GM11168 (cell line): ENCODE measurements at regions not wholly inside any gene's neighbourhood (a gene's known extent, or its start where the extent isn't known, plus 50 kb on each side); places are given as distances from the start of the nearest gene placed in this dataset.

Experiments used
- in situ Hi-C: fragments of 300-500 bp; cut with MboI; formaldehyde crosslinking; loops from one replicate; pipeline ENCODE4 v1.12.0; 2022; ENCODE audit warnings: low sequenced_read_pairs; ENCODE audit not compliant: unreplicated experiment

- in situ Hi-C loops, result no loop called here
These were observed 226.7 kb upstream of the WSCD1 start for GRCh38 chr17:5843366-5844026.

DNA sequence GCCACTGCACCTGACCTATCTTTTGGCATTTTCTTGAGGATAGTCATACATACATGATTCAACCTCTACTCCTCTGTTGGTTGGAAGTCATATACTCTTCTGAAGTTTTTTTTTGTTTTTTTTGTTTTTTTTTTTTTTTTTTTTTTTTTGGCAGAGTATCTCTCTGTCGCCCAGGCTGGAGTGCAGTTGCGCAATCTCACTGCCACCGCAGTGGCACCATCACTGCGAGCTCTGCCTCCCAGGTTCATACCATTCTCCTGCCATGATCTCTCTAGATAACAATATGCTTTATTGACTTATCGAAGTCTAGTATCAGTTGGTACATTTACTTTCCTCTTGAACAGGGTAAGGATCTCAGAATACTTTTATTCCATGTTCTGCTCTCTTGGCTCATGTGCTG lies 224.2 kb upstream of the WSCD1 start:
- in situ Hi-C loops, result no loop called here

DNA sequence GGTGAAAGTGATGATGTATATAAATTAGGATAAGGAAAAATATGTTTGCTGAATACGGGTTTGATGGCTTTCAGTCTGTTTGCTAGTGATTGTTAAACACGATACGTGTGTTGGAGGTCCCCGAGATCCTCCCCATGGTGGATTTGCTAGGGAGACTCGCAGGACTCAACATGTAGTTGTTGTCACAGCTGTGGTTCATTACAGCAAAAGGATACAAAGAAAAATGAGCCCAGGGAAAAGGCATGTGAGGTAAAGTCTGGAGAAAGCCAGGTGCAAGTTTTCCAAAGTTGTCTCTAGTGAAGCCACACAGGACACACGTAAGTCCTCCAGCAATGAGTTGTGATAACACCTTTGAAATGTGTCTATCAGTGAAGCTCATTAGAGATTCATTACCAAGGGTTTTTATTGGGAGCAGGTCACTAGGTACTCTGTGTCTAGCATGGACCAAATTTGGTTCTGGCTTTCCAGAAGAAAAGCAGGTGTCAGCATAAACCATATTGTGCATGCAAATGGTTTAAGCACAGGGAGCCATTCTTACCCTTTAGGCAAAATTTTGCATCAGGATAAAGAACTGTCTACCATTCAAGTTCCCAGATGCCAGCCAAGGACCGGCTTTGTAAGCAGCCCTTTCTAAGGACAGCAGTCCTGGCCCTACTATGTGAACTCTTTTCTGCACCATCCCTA lies 215.2 kb upstream of the WSCD1 start:
- in situ Hi-C loops, result no loop called here

DNA sequence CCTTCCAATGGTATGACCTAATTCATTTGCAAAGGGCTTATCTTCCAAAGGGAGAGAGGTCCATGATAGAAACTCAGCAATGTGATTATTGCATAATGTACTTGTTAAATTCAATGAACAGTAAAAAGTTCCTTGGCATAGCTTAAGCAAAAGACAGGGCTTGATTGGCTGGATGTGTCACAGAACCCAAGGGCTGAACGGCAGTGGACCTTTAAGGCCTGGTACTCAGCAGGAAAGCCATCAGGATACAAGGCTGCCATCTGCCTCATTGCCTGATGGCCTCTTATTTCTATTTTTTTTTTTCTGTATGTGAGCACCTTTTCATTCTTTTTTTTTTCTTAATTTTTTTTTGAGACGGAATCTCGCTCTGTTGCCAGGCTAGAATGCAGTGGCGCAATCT lies 208.9 kb upstream of the WSCD1 start:
- in situ Hi-C loops, result no loop called here

GRCh38 chr17:5861854-5862253 lies 208.3 kb upstream of the WSCD1 start:
- in situ Hi-C loops, result no loop called here

DNA sequence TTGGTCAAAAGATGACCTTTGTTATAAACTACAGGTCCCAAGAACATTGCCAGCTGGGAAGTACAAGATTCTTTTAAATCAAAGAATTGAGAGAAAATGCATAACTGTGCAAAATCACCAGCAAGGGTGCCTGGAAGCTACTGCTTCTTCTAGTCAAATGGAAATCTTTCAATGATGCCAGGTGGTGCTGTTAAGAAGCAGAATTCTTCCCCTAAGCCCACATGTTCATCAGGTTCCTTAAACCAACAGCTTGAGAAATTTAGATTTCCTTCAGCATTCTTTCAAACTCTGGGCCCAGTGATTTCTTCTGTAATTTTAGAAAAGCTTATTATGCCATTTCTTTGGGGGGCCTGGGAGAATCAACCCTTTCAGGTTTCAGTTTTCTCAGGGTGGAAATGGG lies 207.8 kb upstream of the WSCD1 start:
- in situ Hi-C loops, result no loop called here

- in situ Hi-C loops, result no loop called here
These were observed 205.2 kb upstream of the WSCD1 start for GRCh38 chr17:5864741-5865657.

DNA sequence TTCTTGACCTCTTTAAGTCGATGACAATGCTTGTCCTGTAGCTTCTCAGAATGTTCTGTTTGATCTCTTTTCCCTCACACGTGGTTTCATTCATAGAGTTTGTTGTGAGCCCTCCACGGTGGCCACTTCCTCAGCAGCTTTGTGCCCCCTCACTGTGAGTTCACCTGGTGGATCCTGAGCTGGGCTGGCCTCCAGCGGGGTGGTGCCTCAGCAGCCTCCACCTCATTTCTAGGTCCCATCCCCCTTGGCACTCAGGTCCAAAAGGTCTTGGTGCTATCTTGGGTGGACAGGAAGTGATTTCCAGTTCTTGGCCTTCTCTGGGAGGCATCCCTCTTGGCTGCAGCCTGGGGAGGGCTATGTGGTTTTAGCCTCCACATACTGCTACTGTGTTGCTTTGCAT lies 203.2 kb upstream of the WSCD1 start:
- in situ Hi-C loops, result no loop called here

DNA sequence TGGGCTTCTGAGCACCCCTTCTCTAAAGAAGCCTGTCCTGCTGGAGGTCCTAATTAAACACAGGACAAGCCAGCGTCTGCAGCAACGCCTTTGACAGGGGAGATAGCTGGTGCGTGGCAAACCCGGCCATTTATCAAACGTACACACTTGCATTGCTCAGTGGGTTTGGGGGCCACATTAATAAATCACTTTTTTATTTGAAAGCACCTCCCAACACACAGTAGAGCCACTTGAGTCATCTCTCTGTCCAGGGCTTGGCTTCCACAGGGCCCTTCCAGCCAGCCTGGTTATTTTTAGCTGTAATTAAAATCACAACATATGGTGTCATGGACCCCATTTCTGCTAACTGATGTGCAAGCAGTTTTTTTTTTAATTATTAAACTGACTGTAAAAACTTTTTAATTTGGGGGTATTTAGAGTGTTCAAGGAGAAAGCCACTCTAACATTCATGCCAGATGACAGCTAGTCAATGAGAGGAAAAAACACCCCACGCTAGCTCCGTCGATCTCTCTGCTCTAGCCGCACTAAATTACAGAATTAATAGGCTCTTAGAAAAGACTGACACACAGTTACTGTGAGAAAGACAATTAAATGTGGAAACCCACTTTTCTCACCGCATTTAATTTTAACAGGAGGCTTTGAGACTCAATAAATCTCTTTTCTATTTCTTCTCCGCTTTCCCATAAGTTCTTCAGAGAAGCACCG lies 201.0 kb upstream of the WSCD1 start:
- in situ Hi-C loops, result no loop called here

DNA sequence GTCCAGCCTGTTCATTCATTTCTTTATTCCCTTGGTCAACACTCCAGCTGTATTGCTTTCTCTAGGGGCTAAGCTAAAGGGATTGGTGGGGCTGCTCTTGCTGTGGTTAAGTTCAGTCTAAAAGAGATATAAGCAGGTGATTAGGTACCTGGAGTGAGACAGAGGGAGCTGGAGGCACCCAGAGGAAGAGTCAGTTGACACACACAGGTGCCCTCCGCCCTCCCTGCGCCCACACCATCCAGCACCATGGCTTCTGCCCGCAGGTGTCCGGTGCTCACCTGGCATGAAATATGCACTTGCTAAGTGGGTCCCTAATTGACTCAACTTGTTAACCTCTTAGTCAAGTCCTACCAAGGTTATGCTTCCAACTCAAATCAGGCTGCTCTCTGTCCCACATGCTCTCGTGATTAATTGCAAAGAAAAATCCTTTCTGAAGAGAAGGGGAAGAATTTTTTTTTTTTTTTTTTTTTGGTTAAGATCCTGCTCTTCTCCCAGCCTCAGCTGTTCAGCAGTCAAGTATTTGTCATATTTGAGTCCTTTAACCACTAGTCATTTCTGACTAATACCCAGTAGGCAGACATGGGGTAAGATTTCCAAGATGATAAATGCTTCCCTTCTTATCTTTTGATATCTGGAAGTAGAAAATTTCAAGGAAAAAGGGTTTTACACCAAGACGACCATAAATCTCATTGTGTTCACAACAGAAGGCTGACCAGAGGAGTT lies 199.8 kb upstream of the WSCD1 start:
- in situ Hi-C loops, result no loop called here

DNA sequence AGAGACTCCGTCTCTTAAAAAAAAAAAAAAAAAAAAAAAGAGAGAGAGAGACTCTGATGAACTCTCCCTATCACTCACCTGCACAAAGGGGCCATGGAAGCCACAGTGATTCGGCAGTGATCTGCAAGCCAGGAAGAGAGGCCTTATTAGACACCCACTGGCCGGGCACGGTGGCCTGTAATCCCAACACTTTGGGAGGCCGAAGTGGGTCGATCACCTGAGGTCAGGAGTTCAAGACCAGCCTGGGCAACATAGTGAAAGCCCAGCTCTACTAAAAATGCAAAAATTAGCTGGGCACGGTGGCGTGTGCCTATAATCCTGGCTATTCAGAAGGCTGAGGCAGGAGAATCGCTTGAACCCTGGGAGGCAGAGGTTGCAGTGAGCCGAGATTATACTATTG lies 198.5 kb upstream of the WSCD1 start:
- in situ Hi-C loops, result no loop called here

GRCh38 chr17:5872831-5873230 lies 197.3 kb upstream of the WSCD1 start:
- in situ Hi-C loops, result no loop called here

DNA sequence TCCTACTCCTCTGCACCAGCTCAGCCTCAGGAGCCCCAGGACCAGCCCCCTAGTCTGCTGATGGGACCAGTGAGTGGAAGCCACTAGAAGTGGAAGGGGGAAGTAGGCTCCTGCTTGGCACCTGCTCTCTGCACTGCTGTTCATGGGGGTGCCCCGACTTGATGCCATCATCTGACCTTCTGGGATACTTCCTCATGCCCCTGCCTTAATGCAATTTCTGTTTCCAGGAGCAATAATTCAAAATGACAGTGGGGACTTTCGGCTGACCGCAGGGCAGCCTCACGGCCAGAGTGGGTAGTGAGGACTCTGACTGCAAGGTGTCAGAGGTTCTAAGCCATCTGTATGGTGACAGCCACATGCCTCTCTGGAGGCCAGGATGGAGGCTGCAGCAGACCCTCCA lies 196.4 kb upstream of the WSCD1 start:
- in situ Hi-C loops, result no loop called here

DNA sequence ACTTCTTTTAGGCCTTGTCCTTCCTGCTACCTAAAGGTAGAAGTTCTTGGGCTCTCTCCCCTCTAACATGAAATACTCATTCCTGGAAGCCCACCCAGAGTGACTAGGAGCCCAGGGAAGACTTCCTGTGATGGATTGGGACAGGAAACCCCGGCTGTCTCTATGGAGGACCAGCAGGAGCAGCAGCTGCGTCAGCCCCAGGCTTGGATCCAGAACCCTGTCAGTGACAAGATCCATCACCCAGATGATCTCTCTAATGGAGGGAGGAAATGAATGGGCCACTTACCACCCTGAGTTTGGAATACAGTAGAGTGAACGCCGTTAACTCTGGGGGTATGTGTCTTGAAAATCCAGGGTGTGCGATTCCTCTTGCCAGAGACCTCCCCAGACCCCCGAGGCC lies 195.7 kb upstream of the WSCD1 start:
- in situ Hi-C loops, result no loop called here

- in situ Hi-C loops, result no loop called here
These were observed 192.8 kb upstream of the WSCD1 start for GRCh38 chr17:5877366-5877765.

GRCh38 chr17:5877948-5878347 lies 192.2 kb upstream of the WSCD1 start:
- in situ Hi-C loops, result no loop called here

DNA sequence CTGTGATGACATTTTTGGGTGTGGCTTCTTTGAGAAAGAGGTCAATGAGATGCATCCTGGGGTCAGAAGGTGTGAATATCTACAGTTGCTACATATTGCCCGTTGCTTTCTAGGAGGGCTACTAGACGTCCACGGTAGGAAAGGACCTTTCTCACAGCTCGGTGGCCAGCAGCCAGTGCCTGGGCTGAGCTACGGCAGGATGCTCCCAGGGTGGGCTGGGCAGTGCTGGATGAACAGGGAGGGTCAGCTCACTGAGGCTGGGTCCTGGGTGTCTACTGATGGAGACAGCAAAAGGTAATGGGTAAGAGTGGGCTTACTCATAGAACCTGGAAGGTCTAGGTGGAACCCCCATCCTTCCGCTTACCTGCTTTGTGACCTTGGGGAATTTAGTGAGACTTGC lies 188.3 kb upstream of the WSCD1 start:
- in situ Hi-C loops, result no loop called here

DNA sequence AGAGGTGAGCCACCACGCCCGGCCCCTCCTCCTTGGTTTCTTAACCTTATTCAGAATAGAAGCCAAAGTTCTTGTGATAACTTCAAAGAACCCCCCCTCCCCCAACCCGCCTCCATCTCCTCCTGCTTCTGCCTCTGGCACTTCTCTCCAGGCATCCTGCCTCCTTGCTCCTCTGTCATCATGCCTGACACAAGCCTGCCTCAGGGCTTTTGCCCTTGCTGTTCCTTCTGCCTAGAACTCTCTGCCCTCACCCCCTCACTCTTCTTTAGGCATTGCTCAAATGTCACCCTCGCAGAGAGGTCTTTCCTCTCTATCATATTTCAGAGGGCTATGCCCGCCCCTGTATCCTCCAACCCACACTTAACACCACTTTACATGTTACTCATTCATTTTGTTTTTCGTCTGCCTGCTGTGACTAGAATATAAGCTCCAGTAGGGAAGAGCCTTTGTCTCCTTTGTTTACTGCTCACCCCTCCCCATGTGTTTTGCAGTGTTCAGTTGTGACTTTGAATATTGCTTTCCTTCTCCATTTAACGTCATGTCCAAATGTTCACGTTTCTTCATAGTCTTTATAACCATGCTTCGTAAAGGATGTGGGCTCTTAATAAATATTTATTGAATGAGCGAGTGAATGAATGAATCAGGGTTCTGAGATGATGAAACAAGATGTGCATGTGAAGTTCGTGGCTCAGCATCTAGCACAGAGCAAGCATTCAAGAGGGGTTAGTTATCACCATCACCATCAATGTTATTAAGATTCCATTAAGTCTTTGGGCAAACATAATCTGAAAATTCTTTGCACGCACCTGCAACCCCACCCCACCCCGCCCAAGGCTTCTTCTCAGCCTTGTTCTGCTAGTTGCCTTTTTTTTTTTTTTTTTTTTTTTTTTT lies 186.2 kb upstream of the WSCD1 start:
- in situ Hi-C loops, result no loop called here

DNA sequence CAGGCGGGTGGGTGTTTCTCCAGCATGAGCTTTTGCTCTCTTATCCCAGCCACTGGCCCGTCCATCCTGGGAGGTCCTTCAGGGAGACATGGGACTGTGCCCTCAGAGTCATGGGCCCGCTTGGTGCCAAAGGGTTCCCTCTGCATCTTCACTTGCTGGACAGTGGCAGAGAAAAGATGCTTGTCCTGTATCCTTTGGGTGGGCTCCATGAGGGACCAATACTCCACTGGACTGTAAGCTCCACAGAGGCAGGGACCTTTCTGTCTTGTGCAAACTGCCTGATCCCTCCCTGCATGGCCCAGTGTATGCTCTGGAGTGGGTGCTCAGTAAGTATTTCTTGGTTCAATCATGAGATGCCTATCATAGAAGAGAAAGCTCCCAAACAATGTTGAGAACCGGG lies 184.8 kb upstream of the WSCD1 start:
- in situ Hi-C loops, result no loop called here
